Neuron (in vitro differentiated cells): ENCODE measurements at regions not wholly inside any gene's neighbourhood (a gene's known extent, or its start where the extent isn't known, plus 50 kb on each side); places are given as distances from the start of the nearest gene placed in this dataset.

Experiments used
- H2AFZ ChIP-seq: one replicate; pipeline ENCODE4 v1.6.1; 2013; ENCODE audit warnings: low read depth, mild to moderate bottlenecking, inconsistent platforms, low read length, moderate library complexity
- H3K27me3 ChIP-seq: one replicate; pipeline ENCODE4 v1.6.1; 2013; ENCODE audit warnings: low read length; ENCODE audit not compliant: insufficient read depth
- H3K36me3 ChIP-seq: one replicate; pipeline ENCODE4 v1.6.1; 2013; ENCODE audit warnings: low read length; ENCODE audit not compliant: insufficient read depth
- H3K4me1 ChIP-seq: one replicate; pipeline ENCODE4 v1.6.1; 2013; ENCODE audit warnings: low read length; ENCODE audit not compliant: insufficient read depth
- H3K4me3 ChIP-seq: 2 replicates; pipeline ENCODE4 v1.5.1; 2013; ENCODE audit warnings: mild to moderate bottlenecking, low read length, moderate library complexity
- H3K9me3 ChIP-seq: one replicate; pipeline ENCODE4 v1.6.1; 2013; ENCODE audit warnings: low read length

DNA sequence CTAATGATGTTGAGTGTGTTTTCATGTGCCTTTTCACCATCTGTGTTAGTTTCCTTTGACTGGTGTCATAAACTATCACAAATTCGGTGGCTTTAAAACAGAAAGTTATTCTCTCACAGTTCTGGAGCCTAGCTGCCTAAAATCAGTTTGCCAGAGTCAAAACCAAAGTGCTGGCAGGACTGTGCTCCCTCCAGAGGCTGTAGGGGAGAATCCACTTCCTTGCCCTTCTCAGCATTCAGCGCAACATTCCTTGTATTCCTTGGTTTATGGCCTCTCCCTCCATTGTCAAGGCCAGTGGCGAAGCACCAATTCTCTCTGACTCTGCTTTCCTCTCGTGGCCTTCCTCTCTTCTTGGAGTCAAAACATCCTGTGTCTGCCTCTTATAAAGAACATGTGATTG is 174.2 kb upstream of the PDE3A start:
- Histone ChIP-seq H3K27me3 (no peaks in the 10 kb centered on the region), H3K36me3 (no peaks in the 10 kb centered on the region), H3K4me3 (no peak overlapping the region), H2AFZ (no peak overlapping the region), H3K4me1 (no peaks in the 10 kb centered on the region), H3K9me3 (no peaks in the 10 kb centered on the region)

DNA sequence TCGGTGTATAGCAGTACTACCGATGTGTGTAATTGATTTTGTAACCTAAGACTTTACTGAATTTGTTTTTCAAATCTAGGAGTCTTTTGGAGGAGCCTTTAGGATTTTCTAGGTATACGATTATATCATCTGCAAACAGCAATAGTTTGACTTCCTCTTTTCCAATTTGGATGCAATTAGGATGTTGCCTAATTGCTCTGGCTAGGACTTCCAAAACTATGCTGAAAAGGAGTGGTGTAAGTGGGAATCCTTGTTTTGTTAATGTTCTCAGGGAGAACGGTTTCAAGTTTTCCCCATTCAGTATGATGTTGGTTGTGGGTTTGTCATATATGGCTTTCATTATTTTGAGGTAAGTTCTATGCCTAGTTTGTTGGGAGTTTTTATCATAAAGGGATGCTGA is 171.6 kb upstream of the PDE3A start:
- H3K36me3 ChIP-seq = no peaks in the 10 kb centered on the region
- no peaks in the 10 kb centered on the region for H3K4me1 ChIP-seq
- H3K9me3 ChIP-seq = no peaks in the 10 kb centered on the region
- H2AFZ ChIP-seq = no peak overlapping the region
- H3K27me3 ChIP-seq = no peaks in the 10 kb centered on the region
- H3K4me3 ChIP-seq = no peak overlapping the region

DNA sequence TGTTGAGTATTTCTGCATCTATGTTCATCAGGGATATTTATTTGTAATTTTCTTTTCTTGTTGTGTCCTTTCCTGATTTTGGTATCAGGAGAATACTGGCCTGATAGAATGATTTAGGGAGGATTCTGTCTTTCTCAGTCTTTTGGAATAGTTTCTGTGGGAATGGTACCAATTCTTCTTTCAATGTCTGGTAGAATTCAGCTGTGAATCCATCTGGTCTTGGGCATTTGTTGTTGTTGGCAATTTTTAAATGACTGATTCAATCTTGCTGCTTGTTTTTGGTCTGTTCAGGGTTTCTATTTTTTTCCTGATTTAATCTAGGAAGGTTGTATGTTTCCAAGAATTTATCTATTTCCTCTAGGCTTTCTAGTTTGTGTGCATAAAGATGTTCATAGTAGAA is 170.9 kb upstream of the PDE3A start:
- Histone ChIP-seq H3K27me3 (no peaks in the 10 kb centered on the region), H3K4me3 (no peak overlapping the region), H3K9me3 (no peaks in the 10 kb centered on the region), H3K36me3 (no peaks in the 10 kb centered on the region), H3K4me1 (no peaks in the 10 kb centered on the region), H2AFZ (no peak overlapping the region)

DNA sequence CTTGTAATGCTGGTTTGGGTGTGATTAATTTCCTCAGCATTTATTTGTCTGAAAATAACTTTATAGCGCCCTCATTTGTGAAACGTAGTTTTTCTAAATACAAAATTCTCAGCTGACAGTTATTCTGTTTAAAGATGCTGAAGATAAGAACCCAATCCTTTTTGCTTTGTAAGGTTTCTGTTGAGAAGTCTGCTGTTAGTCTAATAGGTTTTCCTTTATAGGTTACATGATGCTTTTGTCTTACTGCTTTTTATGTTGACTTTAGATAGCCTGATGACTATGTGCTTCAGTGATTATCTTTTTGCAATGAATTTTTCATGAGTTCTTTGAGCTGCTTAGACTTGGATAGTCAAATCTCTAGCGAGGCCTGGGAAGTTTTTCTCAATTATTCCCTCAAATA is 168.6 kb upstream of the PDE3A start:
- no peaks in the 10 kb centered on the region for H3K36me3 ChIP-seq
- H2AFZ ChIP-seq = no peak overlapping the region
- H3K4me3 ChIP-seq = no peak overlapping the region
- H3K9me3 ChIP-seq = no peaks in the 10 kb centered on the region
- H3K4me1 ChIP-seq = no peaks in the 10 kb centered on the region
- H3K27me3 ChIP-seq = no peaks in the 10 kb centered on the region

DNA sequence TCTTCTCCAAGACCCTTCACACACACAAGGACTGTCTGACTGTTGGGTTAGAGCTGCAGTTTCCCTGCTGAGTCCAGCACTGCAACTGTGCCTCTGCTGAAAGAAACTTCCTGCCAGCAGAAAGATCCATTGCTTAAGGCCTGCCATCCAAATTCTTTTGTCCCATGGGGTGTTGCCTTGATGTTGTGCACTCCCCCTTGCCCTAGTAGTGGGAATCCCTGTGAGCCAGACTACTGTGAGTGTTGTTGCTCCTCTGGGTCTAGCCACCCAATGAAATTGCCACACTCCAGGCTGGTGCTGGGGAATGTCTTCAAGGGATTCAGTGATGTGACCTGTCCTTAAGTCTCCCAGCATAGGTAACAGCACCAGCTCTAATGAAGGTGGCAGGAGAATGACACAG is 166.6 kb upstream of the PDE3A start:
- H2AFZ ChIP-seq = no peak overlapping the region
- H3K4me1 ChIP-seq = no peaks in the 10 kb centered on the region
- H3K4me3 ChIP-seq = no peak overlapping the region
- no peaks in the 10 kb centered on the region for H3K27me3 ChIP-seq
- H3K36me3 ChIP-seq = no peaks in the 10 kb centered on the region
- H3K9me3 ChIP-seq = no peaks in the 10 kb centered on the region

DNA sequence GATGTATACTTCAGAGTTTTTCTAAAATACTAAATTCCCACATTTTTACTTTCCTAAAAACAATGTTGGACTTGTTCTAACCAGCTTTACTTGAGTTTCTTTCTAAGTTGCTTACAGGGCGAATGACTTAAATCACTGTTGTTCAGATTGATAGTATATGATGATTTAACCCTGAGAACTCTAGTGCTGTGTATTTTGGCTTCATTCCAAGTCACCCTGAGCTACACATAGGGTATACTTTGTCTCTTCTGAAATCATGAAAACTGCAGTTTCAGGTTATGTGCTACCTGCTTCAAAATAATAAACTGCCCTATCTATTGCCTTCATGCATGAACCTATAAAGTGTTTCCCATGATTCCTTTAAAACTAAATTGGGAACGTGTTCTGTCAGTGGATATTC is 162.5 kb upstream of the PDE3A start:
- Histone ChIP-seq H3K9me3 (peaks cover 3% of the 10 kb centered on the region), H3K36me3 (no peaks in the 10 kb centered on the region), H3K4me1 (no peaks in the 10 kb centered on the region), H2AFZ (no peak overlapping the region), H3K4me3 (no peak overlapping the region), H3K27me3 (no peaks in the 10 kb centered on the region)

DNA sequence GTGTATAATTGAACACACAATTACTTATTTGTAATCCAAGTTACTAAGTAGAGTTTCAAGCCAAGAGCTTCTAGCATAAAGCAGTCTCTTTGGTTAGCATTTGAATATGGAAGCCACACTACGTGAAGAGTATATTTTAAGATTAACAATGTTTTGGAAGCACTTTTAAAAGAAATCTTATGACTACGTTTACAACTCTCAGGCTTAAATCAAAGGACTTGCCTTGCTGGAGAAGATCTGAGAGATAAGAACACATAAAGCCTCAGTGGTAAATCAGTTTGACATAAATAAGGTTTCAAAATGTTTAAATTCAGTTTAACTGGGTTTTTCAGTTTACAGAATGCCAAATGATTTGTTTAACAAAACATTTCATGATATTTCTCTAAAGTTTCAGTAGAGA is 161.9 kb upstream of the PDE3A start:
- Histone ChIP-seq H3K4me3 (no peak overlapping the region), H3K4me1 (no peaks in the 10 kb centered on the region), H2AFZ (no peak overlapping the region), H3K9me3 (peaks cover 3% of the 10 kb centered on the region), H3K27me3 (no peaks in the 10 kb centered on the region), H3K36me3 (no peaks in the 10 kb centered on the region)

DNA sequence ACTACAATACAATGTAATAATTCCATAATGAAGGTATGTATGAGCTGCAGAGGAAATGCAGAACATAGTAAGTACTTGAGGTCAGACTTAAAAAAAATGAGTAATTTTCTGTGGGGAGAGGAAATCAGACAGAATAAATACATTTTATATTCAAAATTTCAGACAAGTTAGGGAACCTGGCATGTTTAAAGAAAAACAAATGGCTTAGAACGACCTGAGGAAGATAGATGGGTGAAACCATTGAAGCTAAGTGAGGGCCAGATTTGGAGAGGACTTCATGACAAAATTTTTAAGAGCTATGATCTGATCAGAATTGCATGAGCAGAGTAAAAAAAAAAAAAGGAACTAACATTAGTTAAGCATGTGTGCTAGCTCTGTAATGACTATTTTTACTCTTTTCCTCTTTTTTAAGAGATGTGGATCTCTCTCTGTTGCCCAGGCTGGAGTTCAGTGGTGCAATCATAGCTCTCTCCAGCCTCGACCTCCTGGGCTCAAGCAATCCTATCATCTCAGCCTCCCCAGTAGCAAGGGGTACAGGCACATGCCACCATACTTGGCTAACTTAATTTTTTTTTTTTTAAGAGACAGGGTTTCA is 157.6 kb upstream of the PDE3A start:
- no peaks in the 10 kb centered on the region for H3K36me3 ChIP-seq
- H3K9me3 ChIP-seq = peaks cover 3% of the 10 kb centered on the region
- H3K4me3 ChIP-seq = no peak overlapping the region
- no peaks in the 10 kb centered on the region for H3K27me3 ChIP-seq
- H3K4me1 ChIP-seq = peaks cover 22% of the 10 kb centered on the region
- no peak overlapping the region for H2AFZ ChIP-seq

DNA sequence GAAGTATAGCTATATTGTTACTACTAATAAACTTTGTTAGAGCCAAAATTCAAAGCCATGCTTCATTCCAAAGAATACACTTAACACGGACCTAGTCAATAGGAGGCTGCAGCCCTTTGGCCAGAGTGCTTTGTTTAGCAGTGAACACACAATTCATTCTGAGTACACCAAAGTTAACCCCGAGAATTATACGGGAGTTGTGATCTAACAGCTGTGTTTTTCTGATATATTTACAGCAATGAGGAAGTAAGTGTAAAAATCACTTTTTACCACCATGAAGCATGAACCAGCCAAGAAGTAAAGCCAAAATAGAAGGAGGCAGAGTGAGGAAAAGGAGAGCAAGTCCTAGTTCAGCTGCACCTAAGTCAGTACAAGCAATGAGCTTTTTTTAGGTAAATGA is 156.8 kb upstream of the PDE3A start:
- Histone ChIP-seq H2AFZ (no peak overlapping the region), H3K4me3 (no peak overlapping the region), H3K4me1 (peaks cover 22% of the 10 kb centered on the region)

DNA sequence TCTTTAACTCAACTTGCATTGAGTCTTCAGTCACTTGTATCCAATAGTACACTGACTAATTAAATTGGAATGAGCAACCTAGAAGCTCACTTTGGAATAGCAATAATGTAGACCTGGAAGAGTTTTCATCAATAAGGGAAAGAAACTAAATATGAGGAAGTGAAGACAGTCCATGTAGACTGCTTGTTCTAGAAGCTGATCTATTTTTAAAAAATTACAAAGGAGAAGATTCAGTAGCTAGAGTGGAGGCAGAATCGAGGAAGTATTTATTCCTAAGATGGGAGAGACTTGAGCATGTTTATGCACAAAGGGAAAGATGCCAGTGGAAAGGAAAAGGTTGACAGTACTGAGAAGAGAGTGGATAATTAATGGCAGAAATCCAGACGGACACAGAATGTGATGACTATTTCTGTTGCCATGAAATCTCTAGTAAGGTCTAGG is 156.3 kb upstream of the PDE3A start:
- Histone ChIP-seq H3K4me1 (peaks cover 22% of the 10 kb centered on the region), H3K27me3 (no peaks in the 10 kb centered on the region), H3K36me3 (no peaks in the 10 kb centered on the region), H2AFZ (no peak overlapping the region), H3K9me3 (peaks cover 3% of the 10 kb centered on the region), H3K4me3 (no peak overlapping the region)

More for the DNA sequence above, 156.8 kb upstream of the PDE3A start:
- Histone ChIP-seq H3K36me3 (no peaks in the 10 kb centered on the region), H3K27me3 (no peaks in the 10 kb centered on the region), H3K9me3 (peaks cover 3% of the 10 kb centered on the region)

DNA sequence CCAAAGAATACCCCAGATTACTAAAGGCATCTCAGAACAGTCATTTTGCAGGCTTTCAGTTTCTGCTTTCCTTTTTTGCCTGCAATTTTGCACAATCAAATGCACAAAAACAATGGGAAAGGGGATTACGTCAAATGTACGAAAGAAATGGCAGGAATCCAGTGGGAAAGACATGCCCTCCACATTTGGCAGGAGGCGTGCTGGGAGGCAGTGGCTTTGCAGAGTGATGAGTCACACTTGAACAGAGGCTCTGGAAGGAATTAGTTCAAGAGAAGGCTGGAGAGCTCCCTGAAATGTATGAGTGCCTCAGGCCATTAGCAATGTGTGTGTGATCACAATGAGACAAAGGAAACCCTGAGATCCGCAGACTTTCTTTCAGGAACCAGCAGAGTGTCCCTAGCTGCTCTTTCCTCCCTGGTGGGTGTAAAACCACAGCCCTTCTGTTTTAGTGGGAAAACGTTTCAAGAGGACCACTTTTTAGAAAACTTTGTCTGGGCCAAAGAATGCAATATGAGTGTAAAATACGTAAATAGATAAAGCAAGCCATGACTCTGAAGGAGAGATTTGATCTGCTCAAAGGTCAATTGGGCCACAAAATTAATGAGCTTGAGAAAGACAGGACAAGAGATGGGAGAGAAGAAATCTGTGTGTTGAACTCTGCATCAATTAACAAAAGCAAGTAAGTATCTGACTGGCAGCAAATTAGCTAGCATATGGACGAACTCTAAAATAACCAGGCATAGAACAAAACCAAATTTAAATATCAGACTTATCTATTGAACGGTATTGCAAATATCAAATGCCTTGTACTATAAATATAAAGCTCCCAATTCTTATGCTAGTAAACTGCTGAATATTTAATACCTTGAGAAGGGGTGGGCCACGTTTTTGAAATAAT is 155.4 kb upstream of the PDE3A start:
- H3K4me1 ChIP-seq = peaks cover 22% of the 10 kb centered on the region
- H2AFZ ChIP-seq = peak overlapping the region; percentile 81
- H3K9me3 ChIP-seq = peaks cover 4% of the 10 kb centered on the region
- H3K4me3 ChIP-seq = peak overlapping the region; percentile 41
- no peaks in the 10 kb centered on the region for H3K27me3 ChIP-seq
- no peaks in the 10 kb centered on the region for H3K36me3 ChIP-seq

DNA sequence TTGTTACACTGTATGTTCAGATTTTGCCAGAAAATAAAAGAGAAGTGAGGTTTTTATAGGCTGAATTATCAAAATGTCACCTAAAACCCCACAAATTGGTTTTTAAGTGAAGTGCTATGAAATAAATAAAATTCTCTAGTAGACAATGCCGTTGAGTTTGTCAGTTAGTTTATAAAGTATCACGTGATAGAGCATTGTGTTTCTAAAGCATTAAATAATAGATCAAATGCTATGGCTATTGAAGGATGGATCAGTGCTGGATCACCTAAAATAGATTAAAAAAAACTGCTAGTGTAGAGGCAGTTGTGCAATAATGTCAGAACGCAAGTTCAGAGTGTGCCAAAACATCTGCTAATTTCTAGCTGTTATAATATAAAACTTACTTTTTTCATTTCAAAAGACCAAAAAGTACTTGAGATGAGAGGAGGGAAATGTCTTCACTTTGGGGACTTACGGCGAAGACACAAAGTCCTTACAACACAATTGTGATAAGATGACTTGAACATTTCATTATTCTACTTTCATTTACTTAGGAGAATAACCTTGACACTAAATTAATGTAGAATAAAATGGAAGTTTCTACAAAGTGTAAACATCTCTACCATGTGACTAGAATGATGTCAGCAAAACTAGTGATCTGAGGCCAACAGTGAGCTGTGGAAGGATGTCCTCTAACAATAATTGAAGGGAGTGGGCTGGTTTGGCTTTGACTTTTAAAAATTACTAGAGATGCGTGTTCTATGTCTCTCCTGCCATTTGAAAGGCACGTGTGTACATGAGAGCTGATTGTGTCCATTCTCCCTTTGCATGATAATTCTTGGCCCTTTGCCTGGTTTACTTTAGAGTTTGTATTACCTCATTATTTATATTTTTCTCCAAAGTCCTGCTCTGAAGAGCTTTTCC is 154.4 kb upstream of the PDE3A start:
- H2AFZ ChIP-seq = peak overlapping the region; percentile 35
- peaks cover 4% of the 10 kb centered on the region for H3K9me3 ChIP-seq
- H3K27me3 ChIP-seq = no peaks in the 10 kb centered on the region
- no peaks in the 10 kb centered on the region for H3K36me3 ChIP-seq
- peak overlapping the region; percentile 41 for H3K4me3 ChIP-seq
- H3K4me1 ChIP-seq = peaks cover 22% of the 10 kb centered on the region

DNA sequence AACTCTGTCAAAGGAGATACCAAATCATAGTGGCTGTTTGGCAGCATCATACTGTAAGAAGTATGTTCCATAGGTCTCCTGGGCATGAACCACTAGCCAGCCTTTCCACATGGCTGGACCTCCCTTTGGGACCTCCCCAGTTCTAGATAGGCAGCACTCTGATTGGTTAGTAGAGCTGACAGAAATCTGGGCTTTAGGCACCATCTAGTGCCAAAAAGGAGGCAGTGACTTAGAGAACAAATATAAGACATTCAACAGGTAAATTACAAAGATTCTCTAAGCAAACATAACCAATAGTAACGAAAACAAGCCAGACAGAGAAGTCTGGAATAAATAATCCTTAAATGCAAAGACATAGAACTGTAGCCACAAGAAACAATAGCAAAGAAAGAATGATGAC is 148.0 kb upstream of the PDE3A start:
- no peaks in the 10 kb centered on the region for H3K27me3 ChIP-seq
- H3K36me3 ChIP-seq = no peaks in the 10 kb centered on the region
- H3K4me3 ChIP-seq = no peak overlapping the region
- no peak overlapping the region for H2AFZ ChIP-seq
- peaks cover 6% of the 10 kb centered on the region for H3K9me3 ChIP-seq
- no peaks in the 10 kb centered on the region for H3K4me1 ChIP-seq
